Stomach (tissue), 8 donors: ENCODE measurements at regions not wholly inside any gene's neighbourhood (a gene's known extent, or its start where the extent isn't known, plus 50 kb on each side); places are given as distances from the start of the nearest gene placed in this dataset.

ENCODE experiments used
- DNase-seq, 2 donors: peaks; one replicate each; pipeline versions ENCODE4 v3.0.0 to v3.0.0-alpha.2; 2013 to 2019
- H3K27ac ChIP-seq, 5 donors: fragments of 200-600 bp in 4 of 5; sonication (generic) in 4 of 5; one replicate each; pipeline ENCODE4 v1.5.1; 2013 to 2019; ENCODE audit warnings: mild to moderate bottlenecking in 1 of 5, moderate library complexity in 1 of 5
- H3K27me3 ChIP-seq, 3 donors: fragments of 200-600 bp; sonication (generic); one replicate each; pipeline ENCODE4 v1.5.1; 2017 to 2019; ENCODE audit warnings: mixed run types in 1 of 3
- H3K36me3 ChIP-seq, 4 donors: fragments of 200-600 bp; sonication (generic); 1 replicate in 3 of 4; 2 replicates in 1 of 4; pipeline ENCODE4 v1.5.1; 2016 to 2019
- H3K4me1 ChIP-seq, 4 donors: fragments of 200-600 bp; sonication (generic); one replicate each; pipeline ENCODE4 v1.5.1; 2016 to 2019
- H3K4me3 ChIP-seq, 4 donors: fragments of 200-600 bp; sonication (generic) in 3 of 4; one replicate each; pipeline ENCODE4 v1.5.1; 2016 to 2019; ENCODE audit warnings: mild to moderate bottlenecking in 1 of 4
- H3K9me3 ChIP-seq, 4 donors: fragments of 200-600 bp; sonication (generic); one replicate each; pipeline ENCODE4 v1.5.1; 2016 to 2019
- EP300 ChIP-seq: sonication (generic); formaldehyde crosslinking; IDR thresholded peaks from one replicate; pipeline ENCODE4 v1.6.1; 2017; ENCODE audit warnings: antibody characterized with exemption
- POLR2A ChIP-seq, 4 donors: fragments of 450-650 bp; IDR thresholded peaks; one replicate each; pipeline ENCODE4 v1.6.1; 2016; ENCODE audit warnings: antibody characterized with exemption in 4 of 4, control low read depth in 2 of 4, mild to moderate bottlenecking in 1 of 4, moderate library complexity in 1 of 4
- POLR2AphosphoS5 ChIP-seq, 3 donors: sonication (generic); formaldehyde crosslinking; IDR thresholded peaks; one replicate each; pipeline ENCODE4 v1.6.1; 2016; ENCODE audit warnings: antibody characterized with exemption in 3 of 3
- WGBS, 5 donors: extraction: QIAGEN DNeasy Blood & Tissue Kit in 3 of 5; methylation state at CpG; one replicate each; pipeline versions ENCODE4 v1.1.5 to v1.1.7; 2013 to 2018; 5-methylcytosine and 5-hydroxymethylcytosine counted together
- intact Hi-C: fragments of 100-400 bp; cut with DNase I; formaldehyde crosslinking; loops from one replicate; pipeline ENCODE4 v1.15.1; 2023; ENCODE audit warnings: low total_unique reads
- TF ChIP-seq, protein P1 (sequence below), 7 experiments: fragments of 450-650 bp in 4 of 7; fragments of 200-600 bp in 3 of 7; sonication (generic) in 3 of 7; IDR thresholded peaks; one replicate each; pipeline ENCODE4 v1.5.1; 2016 to 2019; ENCODE audit warnings: antibody characterized with exemption in 7 of 7, control low read depth in 2 of 7, mild to moderate bottlenecking in 1 of 7
- donor health status: healthy with polysubstance abuse.
- donor health status: Bipolar disorder and iron deficiency.
- donor health status: healthy.

DNA sequence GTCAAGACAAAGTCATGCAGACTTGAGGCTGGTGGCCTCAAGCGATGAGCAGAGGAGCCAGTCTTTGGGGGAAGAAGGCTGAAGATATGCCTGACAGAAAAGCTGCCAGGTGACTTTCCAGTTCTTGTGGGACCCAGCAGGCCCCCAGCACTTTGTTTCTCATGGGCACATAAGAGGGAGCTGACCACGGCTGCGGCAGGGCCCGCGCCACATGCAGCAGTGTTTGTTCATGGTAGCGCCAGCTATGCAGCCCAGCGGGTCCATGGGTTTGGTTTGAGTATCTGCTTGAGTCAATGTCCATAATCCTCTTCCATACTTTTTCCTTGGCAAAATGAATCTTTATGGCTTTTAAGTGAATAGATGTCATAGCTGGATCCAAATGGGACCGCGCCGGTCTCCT lies 91.0 kb upstream of the LY86 start:
- H3K27ac ChIP-seq = no peak overlapping the region
- H3K4me3 ChIP-seq = no peak overlapping the region
- no peak for TF ChIP-seq POLR2A (IDR thresholded peaks at IDR 0.05)
- no peak for TF ChIP-seq EP300
- no peak for TF ChIP-seq POLR2AphosphoS5 (IDR thresholded peaks at IDR 0.05)
- TF ChIP-seq, protein P1, sequence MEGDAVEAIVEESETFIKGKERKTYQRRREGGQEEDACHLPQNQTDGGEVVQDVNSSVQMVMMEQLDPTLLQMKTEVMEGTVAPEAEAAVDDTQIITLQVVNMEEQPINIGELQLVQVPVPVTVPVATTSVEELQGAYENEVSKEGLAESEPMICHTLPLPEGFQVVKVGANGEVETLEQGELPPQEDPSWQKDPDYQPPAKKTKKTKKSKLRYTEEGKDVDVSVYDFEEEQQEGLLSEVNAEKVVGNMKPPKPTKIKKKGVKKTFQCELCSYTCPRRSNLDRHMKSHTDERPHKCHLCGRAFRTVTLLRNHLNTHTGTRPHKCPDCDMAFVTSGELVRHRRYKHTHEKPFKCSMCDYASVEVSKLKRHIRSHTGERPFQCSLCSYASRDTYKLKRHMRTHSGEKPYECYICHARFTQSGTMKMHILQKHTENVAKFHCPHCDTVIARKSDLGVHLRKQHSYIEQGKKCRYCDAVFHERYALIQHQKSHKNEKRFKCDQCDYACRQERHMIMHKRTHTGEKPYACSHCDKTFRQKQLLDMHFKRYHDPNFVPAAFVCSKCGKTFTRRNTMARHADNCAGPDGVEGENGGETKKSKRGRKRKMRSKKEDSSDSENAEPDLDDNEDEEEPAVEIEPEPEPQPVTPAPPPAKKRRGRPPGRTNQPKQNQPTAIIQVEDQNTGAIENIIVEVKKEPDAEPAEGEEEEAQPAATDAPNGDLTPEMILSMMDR (IDR thresholded peaks at IDR 0.05) = no peak
- DNase-seq = no peak
- intact Hi-C loops = no loop called here
- no peaks in the 10 kb centered on the region for H3K4me1 ChIP-seq
- peaks cover 0 to 11% (median 0%) of the 10 kb centered on the region in 3 donors for H3K27me3 ChIP-seq
- WGBS, 5 donors = 86 to 95% (median 93%) methylated on average over 10 of the region's 10 CpGs
- H3K36me3 ChIP-seq = no peaks in the 10 kb centered on the region
- no peaks in the 10 kb centered on the region for H3K9me3 ChIP-seq

DNA sequence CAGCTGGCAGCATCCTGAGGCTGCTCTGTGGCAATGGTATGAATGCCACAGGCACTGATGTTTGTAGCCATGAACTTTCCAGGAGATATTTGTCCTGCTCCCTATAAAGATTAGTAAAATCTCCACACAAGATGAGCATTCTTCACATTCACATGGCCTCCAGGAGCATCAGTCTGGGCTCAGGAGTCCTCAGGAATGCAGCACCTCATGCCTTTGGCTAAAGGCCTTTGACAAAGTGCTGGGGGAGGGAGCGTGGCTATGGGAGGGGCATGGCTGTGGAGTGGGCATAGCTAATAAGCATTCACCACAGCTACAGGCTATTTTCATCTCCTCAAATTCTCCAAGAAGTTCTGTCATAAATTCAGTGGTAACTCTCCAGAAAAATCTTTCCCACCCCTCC lies 90.5 kb upstream of the LY86 start:
- no peak for DNase-seq
- 56 to 78% (median 69%) methylated on average over 1 of the region's 1 CpG for WGBS, 5 donors
- Histone ChIP-seq H3K4me3 (no peak overlapping the region), H3K27me3 (peaks cover 0 to 11% (median 0%) of the 10 kb centered on the region in 3 donors), H3K27ac (no peak overlapping the region), H3K4me1 (no peaks in the 10 kb centered on the region), H3K9me3 (no peaks in the 10 kb centered on the region), H3K36me3 (no peaks in the 10 kb centered on the region)
- intact Hi-C loops = no loop called here
- TF ChIP-seq EP300 (no peak), POLR2AphosphoS5 (IDR thresholded peaks at IDR 0.05) (no peak), POLR2A (IDR thresholded peaks at IDR 0.05) (no peak)
- TF ChIP-seq, protein P1 (IDR thresholded peaks at IDR 0.05) = no peak

GRCh38 chr6:6503191-6503590 lies 85.3 kb upstream of the LY86 start:
- 62 to 76% (median 75%) methylated on average over 7 of the region's 7 CpGs for WGBS, 5 donors
- H3K4me3 ChIP-seq = no peak overlapping the region
- peaks cover 0 to under 1% (median 0%) of the 10 kb centered on the region in 3 donors for H3K27me3 ChIP-seq
- peaks cover 0 to 3% (median 0%) of the 10 kb centered on the region in 4 donors for H3K9me3 ChIP-seq
- no peak overlapping the region for H3K27ac ChIP-seq
- H3K4me1 ChIP-seq = no peaks in the 10 kb centered on the region
- intact Hi-C loops = no loop called here
- no peaks in the 10 kb centered on the region for H3K36me3 ChIP-seq
- no peak for DNase-seq
- no peak for TF ChIP-seq POLR2AphosphoS5 (IDR thresholded peaks at IDR 0.05)
- no peak for TF ChIP-seq POLR2A (IDR thresholded peaks at IDR 0.05)
- TF ChIP-seq, protein P1 (IDR thresholded peaks at IDR 0.05) = no peak
- TF ChIP-seq EP300 = no peak

DNA sequence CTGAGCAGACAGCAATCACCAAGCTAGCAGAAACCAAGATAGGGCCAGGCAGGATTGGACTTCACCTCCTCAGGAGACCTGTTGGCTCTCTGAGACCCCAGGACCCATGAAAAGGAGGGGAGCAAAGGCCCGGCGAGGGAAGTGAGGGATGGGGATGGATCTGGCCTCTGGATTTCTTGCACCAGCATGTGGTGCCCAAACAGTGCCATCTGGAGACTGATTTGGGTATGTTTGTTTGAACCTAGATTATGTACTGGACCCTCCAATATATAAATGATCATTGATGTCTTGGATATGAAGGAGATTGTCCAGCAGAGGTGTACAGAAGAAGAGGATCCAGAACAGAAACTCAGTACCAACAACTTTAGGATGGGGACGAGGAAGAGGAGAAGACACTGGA lies 83.4 kb upstream of the LY86 start:
- Histone ChIP-seq H3K36me3 (no peaks in the 10 kb centered on the region), H3K4me3 (no peak overlapping the region), H3K4me1 (no peaks in the 10 kb centered on the region), H3K27me3 (no peaks in the 10 kb centered on the region), H3K27ac (no peak overlapping the region), H3K9me3 (peaks cover 0 to 5% (median 0%) of the 10 kb centered on the region in 4 donors)
- TF ChIP-seq POLR2A (IDR thresholded peaks at IDR 0.05) (no peak), EP300 (no peak), POLR2AphosphoS5 (IDR thresholded peaks at IDR 0.05) (no peak)
- TF ChIP-seq, protein P1 (IDR thresholded peaks at IDR 0.05) = no peak
- no peak for DNase-seq
- 63 to 77% (median 69%) methylated on average over 3 of the region's 3 CpGs for WGBS, 5 donors
- intact Hi-C loops = no loop called here
